ENCODE measurements at regions not wholly inside any gene's neighbourhood (a gene's known extent, or its start where the extent isn't known, plus 50 kb on each side); places are given as distances from the start of the nearest gene placed in this dataset.

GRCh38 chr6:165877192-165877591 lies 214.2 kb upstream of the PDE10A start:
- Histone ChIP-seq H3K4me3 (ENCODE audit: low read length) (no peak overlapping the region), H3K4me1 (ENCODE audit: low read length) (no peaks in the 10 kb centered on the region), H3K27ac (ENCODE audit: low read length) (no peak overlapping the region), H3K79me2 (ENCODE audit: low read length) (no peaks in the 10 kb centered on the region), H2AFZ (ENCODE audit: low read depth, low read length) (no peak overlapping the region), H3K9ac (ENCODE audit: low read length) (no peak overlapping the region), H4K20me1 (ENCODE audit: insufficient read depth, low read length) (no peaks in the 10 kb centered on the region), H3K36me3 (replicated peaks; ENCODE audit: low read depth, low read length) (no peaks in the 10 kb centered on the region), H3K4me2 (ENCODE audit: low read length) (no peak overlapping the region), H3K9me3 (ENCODE audit: insufficient read depth, low read length) (no peaks in the 10 kb centered on the region), H3K27me3 (ENCODE audit: low read depth, low read length) (no peaks in the 10 kb centered on the region)
- TF ChIP-seq EZH2phosphoT487 (IDR thresholded peaks at IDR 0.05; ENCODE audit: low read depth) (no peak), CTCF (IDR thresholded peaks at IDR 0.05; ENCODE audit: low read depth, low read length) (no peak)

GRCh38 chr6:165876588-165876987 lies 213.5 kb upstream of the PDE10A start:
- no peak overlapping the region for H3K4me3 ChIP-seq (ENCODE audit: low read length)
- no peak overlapping the region for H3K9ac ChIP-seq (ENCODE audit: low read length)
- no peaks in the 10 kb centered on the region for H3K9me3 ChIP-seq (ENCODE audit: insufficient read depth, low read length)
- H3K4me1 ChIP-seq (ENCODE audit: low read length) = no peaks in the 10 kb centered on the region
- H3K27ac ChIP-seq (ENCODE audit: low read length) = no peak overlapping the region
- H2AFZ ChIP-seq (ENCODE audit: low read depth, low read length) = no peak overlapping the region
- no peak for TF ChIP-seq EZH2phosphoT487 (IDR thresholded peaks at IDR 0.05; ENCODE audit: low read depth)
- TF ChIP-seq CTCF (IDR thresholded peaks at IDR 0.05; ENCODE audit: low read depth, low read length) = no peak
- no peaks in the 10 kb centered on the region for H3K27me3 ChIP-seq (ENCODE audit: low read depth, low read length)
- H4K20me1 ChIP-seq (ENCODE audit: insufficient read depth, low read length) = no peaks in the 10 kb centered on the region
- no peaks in the 10 kb centered on the region for H3K36me3 ChIP-seq (replicated peaks; ENCODE audit: low read depth, low read length)
- no peaks in the 10 kb centered on the region for H3K79me2 ChIP-seq (ENCODE audit: low read length)
- no peak overlapping the region for H3K4me2 ChIP-seq (ENCODE audit: low read length)

- Histone ChIP-seq H3K27me3 (ENCODE audit: low read depth, low read length) (no peaks in the 10 kb centered on the region), H3K4me1 (ENCODE audit: low read length) (no peaks in the 10 kb centered on the region)
These were observed 212.9 kb upstream of the PDE10A start for GRCh38 chr6:165875946-165876345.

GRCh38 chr6:165873976-165874375 lies 210.9 kb upstream of the PDE10A start:
- no peak overlapping the region for H3K4me3 ChIP-seq (ENCODE audit: low read length)
- H3K9me3 ChIP-seq (ENCODE audit: insufficient read depth, low read length) = no peaks in the 10 kb centered on the region
- H3K36me3 ChIP-seq (replicated peaks; ENCODE audit: low read depth, low read length) = no peaks in the 10 kb centered on the region
- H3K4me1 ChIP-seq (ENCODE audit: low read length) = no peaks in the 10 kb centered on the region
- H3K9ac ChIP-seq (ENCODE audit: low read length) = no peak overlapping the region
- TF ChIP-seq EZH2phosphoT487 (IDR thresholded peaks at IDR 0.05; ENCODE audit: low read depth) (no peak), CTCF (IDR thresholded peaks at IDR 0.05; ENCODE audit: low read depth, low read length) (no peak)
- H3K79me2 ChIP-seq (ENCODE audit: low read length) = no peaks in the 10 kb centered on the region
- H4K20me1 ChIP-seq (ENCODE audit: insufficient read depth, low read length) = no peaks in the 10 kb centered on the region
- H3K27ac ChIP-seq (ENCODE audit: low read length) = no peak overlapping the region
- no peak overlapping the region for H3K4me2 ChIP-seq (ENCODE audit: low read length)
- H3K27me3 ChIP-seq (ENCODE audit: low read depth, low read length) = no peaks in the 10 kb centered on the region
- no peak overlapping the region for H2AFZ ChIP-seq (ENCODE audit: low read depth, low read length)

More at GRCh38 chr6:165875946-165876345, 212.9 kb upstream of the PDE10A start:
- Histone ChIP-seq H3K4me3 (ENCODE audit: low read length) (no peak overlapping the region), H3K36me3 (replicated peaks; ENCODE audit: low read depth, low read length) (no peaks in the 10 kb centered on the region), H3K9ac (ENCODE audit: low read length) (no peak overlapping the region), H4K20me1 (ENCODE audit: insufficient read depth, low read length) (no peaks in the 10 kb centered on the region), H3K9me3 (ENCODE audit: insufficient read depth, low read length) (no peaks in the 10 kb centered on the region), H3K79me2 (ENCODE audit: low read length) (no peaks in the 10 kb centered on the region), H3K4me2 (ENCODE audit: low read length) (no peak overlapping the region), H3K27ac (ENCODE audit: low read length) (no peak overlapping the region), H2AFZ (ENCODE audit: low read depth, low read length) (no peak overlapping the region)
- TF ChIP-seq CTCF (IDR thresholded peaks at IDR 0.05; ENCODE audit: low read depth, low read length) (no peak), EZH2phosphoT487 (IDR thresholded peaks at IDR 0.05; ENCODE audit: low read depth) (no peak)

All from OCI-LY3 (cell line).